PC-9 (cell line): ENCODE measurements at regions not wholly inside any gene's neighbourhood (a gene's known extent, or its start where the extent isn't known, plus 50 kb on each side); places are given as distances from the start of the nearest gene placed in this dataset.

ENCODE experiments used
- EZH2 ChIP-seq: fragments of 200-600 bp; sonication (generic); IDR thresholded peaks from 2 replicates; pipeline ENCODE4 v1.8.0; 2017; ENCODE audit warnings: antibody characterized with exemption, low read depth
- TF ChIP-seq, protein P1 (sequence below): fragments of 200-600 bp; sonication (generic); conservative IDR thresholded peaks from 2 replicates; pipeline ENCODE4 v1.6.1; 2017; ENCODE audit warnings: mixed run types, antibody characterized with exemption, mild to moderate bottlenecking, moderate library complexity

DNA sequence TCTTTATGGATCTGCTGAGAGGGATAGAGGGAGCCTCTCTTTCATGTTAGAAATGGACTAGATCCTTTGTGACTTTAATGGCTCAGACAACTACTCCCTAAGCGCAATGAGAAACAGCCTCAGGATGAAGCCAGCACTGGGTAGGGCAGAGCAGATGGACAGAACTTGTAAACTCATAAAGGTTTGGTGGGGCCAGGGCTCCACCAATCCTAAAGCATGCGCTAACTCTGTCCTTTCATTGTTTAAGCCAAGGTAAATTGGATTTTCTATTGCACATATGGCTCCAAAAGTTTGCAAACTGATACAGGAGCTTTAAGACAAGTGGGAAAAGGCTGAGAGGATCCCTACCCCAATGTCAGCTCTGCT lies 178.1 kb upstream of the MEOX2 start:
- TF ChIP-seq, protein P1, sequence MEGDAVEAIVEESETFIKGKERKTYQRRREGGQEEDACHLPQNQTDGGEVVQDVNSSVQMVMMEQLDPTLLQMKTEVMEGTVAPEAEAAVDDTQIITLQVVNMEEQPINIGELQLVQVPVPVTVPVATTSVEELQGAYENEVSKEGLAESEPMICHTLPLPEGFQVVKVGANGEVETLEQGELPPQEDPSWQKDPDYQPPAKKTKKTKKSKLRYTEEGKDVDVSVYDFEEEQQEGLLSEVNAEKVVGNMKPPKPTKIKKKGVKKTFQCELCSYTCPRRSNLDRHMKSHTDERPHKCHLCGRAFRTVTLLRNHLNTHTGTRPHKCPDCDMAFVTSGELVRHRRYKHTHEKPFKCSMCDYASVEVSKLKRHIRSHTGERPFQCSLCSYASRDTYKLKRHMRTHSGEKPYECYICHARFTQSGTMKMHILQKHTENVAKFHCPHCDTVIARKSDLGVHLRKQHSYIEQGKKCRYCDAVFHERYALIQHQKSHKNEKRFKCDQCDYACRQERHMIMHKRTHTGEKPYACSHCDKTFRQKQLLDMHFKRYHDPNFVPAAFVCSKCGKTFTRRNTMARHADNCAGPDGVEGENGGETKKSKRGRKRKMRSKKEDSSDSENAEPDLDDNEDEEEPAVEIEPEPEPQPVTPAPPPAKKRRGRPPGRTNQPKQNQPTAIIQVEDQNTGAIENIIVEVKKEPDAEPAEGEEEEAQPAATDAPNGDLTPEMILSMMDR, result no peak
- TF ChIP-seq EZH2, result no peak
